GM21786 (cell line): ENCODE measurements at regions not wholly inside any gene's neighbourhood (a gene's known extent, or its start where the extent isn't known, plus 50 kb on each side); places are given as distances from the start of the nearest gene placed in this dataset.
A peak's percentile ranks its signal among the peaks of the same experiment; 100 is the strongest.

Source experiments
- ATAC-seq: cut with Tn5 transposase; IDR thresholded peaks from one replicate; pipeline ENCODE4 v1.9.1; 2021; ENCODE audit not compliant: unreplicated experiment

DNA sequence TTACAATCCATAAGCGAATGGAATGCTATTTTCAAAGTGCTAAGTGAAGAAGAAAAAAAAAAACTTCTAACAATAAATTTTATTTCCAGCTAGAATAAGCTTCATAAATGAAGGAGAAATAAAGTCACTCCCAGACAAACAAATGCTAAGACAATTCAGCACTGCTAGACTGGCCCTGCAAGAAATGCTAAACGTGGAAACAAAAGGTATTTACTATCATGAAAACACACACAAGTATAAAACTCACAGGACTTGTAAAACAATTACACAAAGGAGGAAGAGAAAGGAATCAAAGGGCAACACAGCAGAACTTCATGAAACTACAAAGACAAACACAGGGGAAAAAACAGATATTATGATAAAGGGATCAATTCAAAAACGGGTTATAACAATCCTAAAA lies 85.8 kb upstream of the NELL2 start:
- ATAC-seq, result no peak

DNA sequence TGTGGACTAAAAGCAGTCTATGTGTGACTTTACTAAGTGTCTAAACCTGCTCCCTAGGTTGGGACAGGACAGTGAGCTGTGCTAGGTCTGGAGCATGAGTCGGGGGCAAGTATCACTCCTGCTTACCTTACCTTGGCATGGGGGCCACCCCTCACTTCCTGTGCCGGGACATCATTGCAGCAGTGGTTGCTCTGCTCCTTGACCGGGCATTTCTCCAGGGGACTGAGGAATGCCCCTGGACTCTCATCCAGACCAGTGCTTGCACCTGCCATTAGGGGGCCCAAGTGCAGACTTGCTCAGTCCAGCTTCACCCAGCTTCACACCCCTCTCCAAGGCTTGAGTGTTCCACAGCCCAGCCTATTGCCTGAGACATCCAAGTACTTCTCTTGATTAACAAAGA lies 84.7 kb upstream of the NELL2 start:
- no peak for ATAC-seq

DNA sequence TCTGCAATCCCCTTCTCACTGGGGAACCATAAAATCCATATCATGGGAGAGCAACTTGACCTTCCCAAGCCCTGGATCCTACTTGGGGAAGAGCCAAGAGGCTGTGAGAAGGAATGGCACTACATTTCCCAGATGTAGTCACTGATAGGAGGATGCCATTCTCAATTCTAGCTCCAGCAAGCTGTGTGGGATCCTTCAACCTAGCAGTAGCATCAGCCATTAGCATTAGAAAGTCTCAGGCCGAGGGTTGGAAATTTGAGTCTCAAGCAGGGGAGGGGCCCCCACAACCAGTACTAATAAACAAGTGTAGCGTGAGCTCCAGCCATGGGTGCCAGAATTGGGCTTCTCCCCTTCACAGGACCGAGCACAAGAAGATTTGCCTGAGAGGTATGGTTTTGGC lies 84.3 kb upstream of the NELL2 start:
- ATAC-seq, result no peak

DNA sequence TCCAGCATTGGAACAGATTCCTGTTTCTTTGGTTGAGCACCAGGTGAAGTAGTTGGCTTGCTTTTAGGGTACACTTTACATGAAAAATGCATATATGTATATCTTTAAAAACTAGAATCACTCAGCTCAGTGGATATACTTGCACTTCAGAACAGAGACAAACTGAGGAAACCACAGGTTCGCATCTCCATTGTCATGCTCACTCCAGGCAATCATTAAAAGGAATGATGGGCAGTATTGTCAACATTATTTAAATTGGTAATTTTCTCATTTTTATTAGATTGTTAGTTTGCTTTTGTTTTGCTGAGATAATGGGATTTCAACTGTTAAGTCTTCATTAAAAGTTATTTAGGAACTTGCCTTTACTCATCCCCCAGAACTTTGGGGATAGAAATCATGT lies 71.0 kb upstream of the NELL2 start:
- no peak for ATAC-seq

DNA sequence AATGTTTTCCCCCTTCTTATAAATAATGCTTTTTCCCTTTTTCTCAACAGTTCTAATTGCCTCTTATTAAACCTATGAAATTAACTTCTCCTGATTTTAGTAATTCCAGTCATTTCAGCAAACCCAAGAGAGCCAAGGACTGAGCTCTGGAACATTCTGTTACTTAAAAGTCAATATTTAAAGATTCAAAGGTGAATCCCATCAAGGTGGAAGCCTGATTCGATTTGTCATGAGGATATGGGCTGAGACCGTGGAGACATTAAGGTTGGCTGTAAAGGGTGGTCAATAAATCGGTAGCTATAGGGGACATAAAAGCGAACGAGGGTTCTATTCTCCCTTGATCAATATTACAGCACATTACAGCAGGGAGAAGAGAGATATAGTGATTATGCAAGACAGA lies 66.6 kb upstream of the NELL2 start:
- ATAC-seq, result no peak

DNA sequence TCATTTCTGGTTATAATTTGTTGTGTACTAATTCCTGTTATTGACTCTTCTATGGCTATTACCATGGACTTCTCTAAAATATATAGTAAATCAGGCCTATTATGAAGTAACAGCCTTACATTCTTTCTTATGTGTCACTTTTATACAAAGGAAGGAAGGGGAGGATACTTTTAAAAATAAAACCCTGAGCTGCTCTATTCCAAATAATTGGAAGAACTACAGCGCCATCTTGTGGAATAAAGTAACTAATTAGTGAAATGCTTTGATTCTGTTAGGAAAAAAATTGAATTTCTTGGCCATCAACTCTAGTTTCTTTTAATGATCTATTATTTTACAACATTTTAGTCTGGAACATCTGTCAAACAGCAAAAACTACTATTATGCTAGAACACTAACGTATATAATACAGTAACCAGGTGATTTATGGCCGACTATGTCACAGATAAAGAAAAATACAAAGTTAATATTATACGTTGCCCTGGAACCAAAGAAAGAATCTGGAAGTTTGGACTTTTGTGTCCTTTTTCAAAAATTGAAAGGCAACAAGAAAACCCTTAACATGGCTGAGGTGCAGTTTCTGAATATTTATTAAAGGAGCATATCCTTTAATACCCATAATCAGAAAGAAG lies 55.0 kb upstream of the NELL2 start:
- peak; percentile 61 for ATAC-seq

DNA sequence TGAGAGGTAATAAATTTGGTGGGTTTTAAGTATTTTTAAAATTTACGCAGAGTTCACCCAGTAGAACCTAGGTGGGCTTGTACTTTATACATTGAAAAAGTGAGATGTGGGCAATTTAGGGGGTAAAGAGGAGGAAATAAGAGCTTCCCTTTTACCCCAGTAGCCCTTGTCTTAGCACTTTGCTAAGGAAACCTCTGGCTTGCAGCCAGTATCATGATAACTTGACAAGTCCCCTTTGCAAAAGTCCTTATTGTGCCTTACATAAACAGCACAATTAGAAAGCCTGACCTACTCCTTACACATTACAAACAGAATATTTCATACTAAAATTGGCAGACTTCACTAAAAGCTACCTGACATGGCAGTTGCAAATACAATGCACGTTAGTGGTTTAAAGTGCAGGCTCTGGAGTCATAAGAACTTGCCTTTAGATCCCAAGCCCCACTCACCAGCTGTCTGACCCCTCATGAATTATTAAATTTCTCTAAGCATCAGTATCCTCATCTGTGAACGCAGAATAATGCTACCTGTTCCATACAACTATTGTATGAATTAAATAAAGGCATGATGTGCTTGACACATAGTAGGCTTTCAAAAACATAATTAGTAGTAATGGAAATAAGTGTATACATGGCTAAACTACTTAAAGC lies 53.2 kb upstream of the NELL2 start:
- no peak for ATAC-seq
